GM21529 (cell line): ENCODE measurements at regions not wholly inside any gene's neighbourhood (a gene's known extent, or its start where the extent isn't known, plus 50 kb on each side); places are given as distances from the start of the nearest gene placed in this dataset.
"Not testable (repeated sequence)": the region's sequence is repeated elsewhere in the genome, so short reads cannot be mapped to it uniquely, and the experiment has no call there.

ENCODE experiments used
- ATAC-seq: cut with Tn5 transposase; IDR thresholded peaks from one replicate; pipeline ENCODE4 v1.9.1; 2021; ENCODE audit not compliant: unreplicated experiment

- ATAC-seq = no peak
Measured at GRCh38 chr2:215833531-215834162, 179.7 kb downstream of the MREG start.

GRCh38 chr2:215832791-215833190, 180.6 kb downstream of the MREG start:
- no peak for ATAC-seq

GRCh38 chr2:215831296-215831913, 181.9 kb downstream of the MREG start:
- peak; percentile 75 for ATAC-seq

- no peak for ATAC-seq
Measured at GRCh38 chr2:215830304-215830703, 183.0 kb downstream of the MREG start.

GRCh38 chr2:215829261-215829660, 184.1 kb downstream of the MREG start:
- no peak for ATAC-seq

GRCh38 chr2:215828528-215829184, 184.7 kb downstream of the MREG start:
- peak; percentile 86 for ATAC-seq

- ATAC-seq = no peak
Measured at GRCh38 chr2:215826838-215827441, 186.4 kb downstream of the MREG start.

GRCh38 chr2:215826376-215826775, 187.0 kb downstream of the MREG start:
- no peak for ATAC-seq

GRCh38 chr2:215825707-215826106, 187.6 kb downstream of the MREG start:
- no peak for ATAC-seq

- ATAC-seq = not testable (repeated sequence)
Measured at GRCh38 chr2:215821298-215821697, 192.1 kb downstream of the MREG start.

- not testable (repeated sequence) for ATAC-seq
Measured at GRCh38 chr2:215819713-215820112, 193.6 kb downstream of the MREG start.

GRCh38 chr2:215817046-215817445, 196.3 kb downstream of the MREG start:
- ATAC-seq = no peak

- no peak for ATAC-seq
Measured at GRCh38 chr2:215816424-215816823, 196.9 kb downstream of the MREG start.

GRCh38 chr2:215815960-215816359, 197.4 kb downstream of the MREG start:
- no peak for ATAC-seq

- ATAC-seq = no peak
Measured at GRCh38 chr2:215812966-215813365, 200.4 kb downstream of the MREG start.

GRCh38 chr2:215811409-215812345, 201.7 kb downstream of the MREG start:
- peak; percentile 96 for ATAC-seq

GRCh38 chr2:215811003-215811402, 202.3 kb downstream of the MREG start:
- peak; percentile 31 for ATAC-seq

GRCh38 chr2:215808996-215809395, 204.4 kb downstream of the MREG start:
- ATAC-seq = no peak

GRCh38 chr2:215808194-215808593, 205.2 kb downstream of the MREG start:
- no peak for ATAC-seq

GRCh38 chr2:215805493-215805892, 207.9 kb downstream of the MREG start:
- no peak for ATAC-seq

GRCh38 chr2:215803150-215803549, 210.2 kb downstream of the MREG start:
- no peak for ATAC-seq
